Parathyroid adenoma (tissue), 2 donors: ENCODE measurements at regions not wholly inside any gene's neighbourhood (a gene's known extent, or its start where the extent isn't known, plus 50 kb on each side); places are given as distances from the start of the nearest gene placed in this dataset.

ENCODE experiments used
- H2AFZ ChIP-seq: fragments of 300-600 bp; sonication (generic); one replicate; pipeline ENCODE4 v1.7.0; 2017; ENCODE audit warnings: antibody characterized with exemption, mild to moderate bottlenecking
- H3K27ac ChIP-seq: fragments of 300-600 bp; sonication (generic); one replicate; pipeline ENCODE4 v1.7.0; 2017
- H3K27me3 ChIP-seq: fragments of 300-600 bp; sonication (generic); one replicate; pipeline ENCODE4 v1.7.0; 2017; ENCODE audit warnings: low read length; ENCODE audit not compliant: control insufficient read depth, insufficient read depth
- H3K36me3 ChIP-seq: fragments of 300-600 bp; sonication (generic); one replicate; pipeline ENCODE4 v1.7.0; 2017; ENCODE audit warnings: low read length; ENCODE audit not compliant: control insufficient read depth, insufficient read depth
- H3K4me1 ChIP-seq: fragments of 300-600 bp; sonication (generic); one replicate; pipeline ENCODE4 v1.7.0; 2017; ENCODE audit warnings: control low read depth
- H3K4me2 ChIP-seq: fragments of 300-600 bp; sonication (generic); one replicate; pipeline ENCODE4 v1.7.0; 2017; ENCODE audit warnings: low read length
- H3K4me3 ChIP-seq: fragments of 300-600 bp; sonication (generic); one replicate; pipeline ENCODE4 v1.7.0; 2017; ENCODE audit warnings: low read depth, low read length
- H3K79me2 ChIP-seq: fragments of 300-600 bp; sonication (generic); one replicate; pipeline ENCODE4 v1.7.0; 2017; ENCODE audit warnings: control low read depth
- H3K9ac ChIP-seq: fragments of 300-600 bp; sonication (generic); one replicate; pipeline ENCODE4 v1.7.0; 2017; ENCODE audit warnings: mild to moderate bottlenecking
- H3K9me3 ChIP-seq: fragments of 300-600 bp; sonication (generic); one replicate; pipeline ENCODE4 v1.7.0; 2017; ENCODE audit warnings: low read length; ENCODE audit not compliant: control insufficient read depth
- TF ChIP-seq, protein P1 (sequence below): fragments of 300-600 bp; sonication (generic); IDR thresholded peaks from one replicate; pipeline ENCODE4 v1.7.0; 2017; ENCODE audit warnings: antibody characterized with exemption, mild to moderate bottlenecking
- donor health status: primary hyperparathyroidism.

GRCh38 chr6:48315915-48316314 is 204.9 kb upstream of the PTCHD4 start:
- H3K9me3 ChIP-seq: no peaks in the 10 kb centered on the region
- no peak overlapping the region for H3K27ac ChIP-seq
- H3K4me3 ChIP-seq: no peak overlapping the region
- H3K27me3 ChIP-seq: no peaks in the 10 kb centered on the region
- no peaks in the 10 kb centered on the region for H3K36me3 ChIP-seq
- no peak overlapping the region for H3K4me2 ChIP-seq
- TF ChIP-seq, protein P1, sequence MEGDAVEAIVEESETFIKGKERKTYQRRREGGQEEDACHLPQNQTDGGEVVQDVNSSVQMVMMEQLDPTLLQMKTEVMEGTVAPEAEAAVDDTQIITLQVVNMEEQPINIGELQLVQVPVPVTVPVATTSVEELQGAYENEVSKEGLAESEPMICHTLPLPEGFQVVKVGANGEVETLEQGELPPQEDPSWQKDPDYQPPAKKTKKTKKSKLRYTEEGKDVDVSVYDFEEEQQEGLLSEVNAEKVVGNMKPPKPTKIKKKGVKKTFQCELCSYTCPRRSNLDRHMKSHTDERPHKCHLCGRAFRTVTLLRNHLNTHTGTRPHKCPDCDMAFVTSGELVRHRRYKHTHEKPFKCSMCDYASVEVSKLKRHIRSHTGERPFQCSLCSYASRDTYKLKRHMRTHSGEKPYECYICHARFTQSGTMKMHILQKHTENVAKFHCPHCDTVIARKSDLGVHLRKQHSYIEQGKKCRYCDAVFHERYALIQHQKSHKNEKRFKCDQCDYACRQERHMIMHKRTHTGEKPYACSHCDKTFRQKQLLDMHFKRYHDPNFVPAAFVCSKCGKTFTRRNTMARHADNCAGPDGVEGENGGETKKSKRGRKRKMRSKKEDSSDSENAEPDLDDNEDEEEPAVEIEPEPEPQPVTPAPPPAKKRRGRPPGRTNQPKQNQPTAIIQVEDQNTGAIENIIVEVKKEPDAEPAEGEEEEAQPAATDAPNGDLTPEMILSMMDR: no peak
- no peaks in the 10 kb centered on the region for H3K4me1 ChIP-seq
- no peak overlapping the region for H2AFZ ChIP-seq
- H3K9ac ChIP-seq: no peak overlapping the region
- H3K79me2 ChIP-seq: no peaks in the 10 kb centered on the region

DNA sequence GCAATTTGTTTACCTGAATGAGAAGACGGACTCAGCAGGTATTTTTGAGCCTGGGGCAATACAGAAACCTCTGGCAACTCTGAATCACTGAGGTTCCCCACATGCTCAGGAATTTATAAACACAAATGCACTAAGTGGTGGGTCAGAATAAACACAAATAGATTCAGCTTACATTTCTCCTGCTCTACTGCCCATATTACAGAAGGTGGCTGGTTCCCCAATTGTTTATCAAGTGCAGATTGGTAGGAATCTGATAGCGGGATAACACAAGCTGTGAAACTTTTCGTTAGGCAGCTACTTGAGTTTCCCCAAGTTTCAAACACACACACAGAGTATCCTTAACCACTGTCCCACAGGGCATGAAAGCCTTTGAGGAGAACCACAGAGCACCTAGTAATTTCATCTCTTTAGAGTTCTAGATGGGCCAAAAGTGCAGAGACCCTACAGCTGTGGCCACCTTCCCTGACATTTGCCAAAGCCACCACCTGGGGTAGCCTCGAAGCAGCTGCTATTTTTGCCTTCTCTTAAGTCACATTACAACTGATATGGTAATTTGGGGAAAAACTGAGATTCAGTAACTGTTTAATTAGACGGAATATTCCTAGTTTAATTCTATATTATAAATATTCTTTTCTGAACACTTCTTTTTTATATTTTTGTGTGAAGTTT is 204.2 kb upstream of the PTCHD4 start:
- Histone ChIP-seq H3K4me3 (no peak overlapping the region), H3K9ac (no peak overlapping the region), H3K79me2 (no peaks in the 10 kb centered on the region), H3K4me2 (no peak overlapping the region), H3K4me1 (no peaks in the 10 kb centered on the region), H2AFZ (no peak overlapping the region), H3K36me3 (no peaks in the 10 kb centered on the region), H3K9me3 (no peaks in the 10 kb centered on the region), H3K27me3 (no peaks in the 10 kb centered on the region), H3K27ac (no peak overlapping the region)
- TF ChIP-seq, protein P1: no peak

GRCh38 chr6:48311301-48311700 is 200.3 kb upstream of the PTCHD4 start:
- Histone ChIP-seq H3K79me2 (no peaks in the 10 kb centered on the region), H3K4me2 (no peak overlapping the region), H3K27me3 (no peaks in the 10 kb centered on the region), H3K36me3 (no peaks in the 10 kb centered on the region), H3K9me3 (no peaks in the 10 kb centered on the region), H3K9ac (no peak overlapping the region), H3K4me3 (no peak overlapping the region), H2AFZ (no peak overlapping the region), H3K4me1 (no peaks in the 10 kb centered on the region), H3K27ac (no peak overlapping the region)
- TF ChIP-seq, protein P1: no peak

DNA sequence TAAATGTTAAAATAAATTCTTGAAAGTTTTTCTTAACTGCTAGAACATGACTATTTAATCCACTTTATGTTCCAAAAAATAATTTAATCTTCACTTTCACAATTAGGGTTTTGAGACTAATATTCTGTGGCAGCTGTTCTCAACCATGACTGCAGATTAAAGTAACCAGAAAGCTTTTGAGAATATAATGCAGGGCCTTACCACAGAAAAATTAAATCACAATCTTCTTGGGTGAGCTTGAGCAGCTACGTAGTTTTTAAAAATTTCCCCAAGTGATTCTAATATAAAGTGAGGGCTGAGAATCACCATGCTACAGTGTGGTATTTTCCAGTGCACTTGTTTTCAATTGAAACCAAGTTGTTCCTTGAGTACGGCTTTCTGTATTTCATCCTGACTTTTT is 196.6 kb upstream of the PTCHD4 start:
- no peak overlapping the region for H3K4me3 ChIP-seq
- no peaks in the 10 kb centered on the region for H3K79me2 ChIP-seq
- TF ChIP-seq, protein P1: no peak
- H3K36me3 ChIP-seq: no peaks in the 10 kb centered on the region
- H3K27me3 ChIP-seq: no peaks in the 10 kb centered on the region
- H3K4me1 ChIP-seq: no peaks in the 10 kb centered on the region
- H3K9ac ChIP-seq: no peak overlapping the region
- H3K4me2 ChIP-seq: no peak overlapping the region
- no peak overlapping the region for H2AFZ ChIP-seq
- no peak overlapping the region for H3K27ac ChIP-seq
- H3K9me3 ChIP-seq: no peaks in the 10 kb centered on the region

- Histone ChIP-seq H3K4me2 (no peak overlapping the region), H3K27ac (no peak overlapping the region), H3K36me3 (no peaks in the 10 kb centered on the region), H3K9me3 (no peaks in the 10 kb centered on the region), H3K9ac (no peak overlapping the region), H3K79me2 (no peaks in the 10 kb centered on the region), H3K4me3 (no peak overlapping the region), H2AFZ (no peak overlapping the region), H3K4me1 (no peaks in the 10 kb centered on the region), H3K27me3 (no peaks in the 10 kb centered on the region)
- TF ChIP-seq, protein P1: no peak
Observed at GRCh38 chr6:48290595-48290994, 179.6 kb upstream of the PTCHD4 start.
